Hematopoietic multipotent progenitor cell treated with erythropoietin and hydrocortisone succinate and interleukin-3 and kit ligand, for 17 days (in vitro differentiated cells): ENCODE measurements at regions not wholly inside any gene's neighbourhood (a gene's known extent, or its start where the extent isn't known, plus 50 kb on each side); places are given as distances from the start of the nearest gene placed in this dataset.

Experiments used
- DNase-seq: peaks from one replicate; pipeline ENCODE4 v3.0.0-alpha.2; 2015; ENCODE audit warnings: low spot score

- no peak for DNase-seq
Observed at GRCh38 chr1:188857526-188858087, 1620.1 kb downstream of the BRINP3 start.

GRCh38 chr1:188867614-188868013 lies 1610.0 kb downstream of the BRINP3 start:
- no peak for DNase-seq

- DNase-seq, result no peak
Observed at GRCh38 chr1:188871164-188871563, 1606.5 kb downstream of the BRINP3 start.

GRCh38 chr1:188872376-188872775 lies 1605.3 kb downstream of the BRINP3 start:
- no peak for DNase-seq

GRCh38 chr1:188877668-188878067 lies 1600.0 kb downstream of the BRINP3 start:
- no peak for DNase-seq

- DNase-seq, result no peak
Observed at GRCh38 chr1:188888386-188888785, 1589.3 kb downstream of the BRINP3 start.

- no peak for DNase-seq
Observed at GRCh38 chr1:188889166-188889565, 1588.5 kb downstream of the BRINP3 start.

- DNase-seq, result no peak
Observed at GRCh38 chr1:188891958-188892357, 1585.7 kb downstream of the BRINP3 start.

- no peak for DNase-seq
Observed at GRCh38 chr1:188895611-188896010, 1582.1 kb downstream of the BRINP3 start.

- DNase-seq, result no peak
Observed at GRCh38 chr1:188903241-188903640, 1574.4 kb downstream of the BRINP3 start.

- no peak for DNase-seq
Observed at GRCh38 chr1:188904201-188904600, 1573.5 kb downstream of the BRINP3 start.

GRCh38 chr1:188906921-188907641 lies 1570.6 kb downstream of the BRINP3 start:
- no peak for DNase-seq

GRCh38 chr1:188930382-188930781 lies 1547.3 kb downstream of the BRINP3 start:
- no peak for DNase-seq

- DNase-seq, result no peak
Observed at GRCh38 chr1:188931506-188931905, 1546.2 kb downstream of the BRINP3 start.

- DNase-seq, result no peak
Observed at GRCh38 chr1:188937965-188938551, 1539.6 kb downstream of the BRINP3 start.

- no peak for DNase-seq
Observed at GRCh38 chr1:188941986-188942385, 1535.7 kb downstream of the BRINP3 start.

GRCh38 chr1:188949701-188950100 lies 1528.0 kb downstream of the BRINP3 start:
- no peak for DNase-seq

- DNase-seq, result no peak
Observed at GRCh38 chr1:188958461-188959115, 1519.1 kb downstream of the BRINP3 start.

GRCh38 chr1:188986745-188987417 lies 1490.8 kb downstream of the BRINP3 start:
- no peak for DNase-seq

- DNase-seq, result no peak
Observed at GRCh38 chr1:188988589-188988988, 1489.1 kb downstream of the BRINP3 start.

GRCh38 chr1:188991221-188991930 lies 1486.3 kb downstream of the BRINP3 start:
- no peak for DNase-seq

- DNase-seq, result no peak
Observed at GRCh38 chr1:189007824-189008223, 1469.8 kb downstream of the BRINP3 start.
